HG02973 (cell line): ENCODE measurements at regions not wholly inside any gene's neighbourhood (a gene's known extent, or its start where the extent isn't known, plus 50 kb on each side); places are given as distances from the start of the nearest gene placed in this dataset.

Source experiments
- ATAC-seq: cut with Tn5 transposase; IDR thresholded peaks from one replicate; pipeline ENCODE4 v1.9.1; 2021; ENCODE audit warnings: moderate library complexity; ENCODE audit not compliant: unreplicated experiment

- no peak for ATAC-seq
These were observed 357.0 kb downstream of the ZIC4 start for GRCh38 chr3:147049305-147049704.

GRCh38 chr3:147046916-147047315 lies 359.4 kb downstream of the ZIC4 start:
- no peak for ATAC-seq

DNA sequence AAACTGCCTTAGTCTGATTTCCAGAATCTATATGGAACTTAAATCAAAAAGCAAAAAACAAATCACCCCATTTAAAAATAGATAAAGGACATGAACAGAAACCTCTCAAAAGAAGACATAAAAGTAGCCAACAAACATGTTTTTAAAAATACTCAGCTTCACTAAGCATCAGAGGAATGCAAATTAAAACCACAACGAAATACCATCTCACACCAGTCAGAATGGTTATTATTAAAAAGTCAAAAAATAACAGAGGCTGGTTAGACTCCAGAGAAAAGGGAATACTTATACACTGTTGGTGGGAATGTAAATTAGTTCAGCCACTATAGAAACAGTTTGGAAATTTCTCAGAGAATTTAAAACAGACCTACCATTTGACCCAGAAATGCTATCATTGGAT lies 367.9 kb downstream of the ZIC4 start:
- no peak for ATAC-seq

- no peak for ATAC-seq
These were observed 372.0 kb downstream of the ZIC4 start for GRCh38 chr3:147034359-147034758.

DNA sequence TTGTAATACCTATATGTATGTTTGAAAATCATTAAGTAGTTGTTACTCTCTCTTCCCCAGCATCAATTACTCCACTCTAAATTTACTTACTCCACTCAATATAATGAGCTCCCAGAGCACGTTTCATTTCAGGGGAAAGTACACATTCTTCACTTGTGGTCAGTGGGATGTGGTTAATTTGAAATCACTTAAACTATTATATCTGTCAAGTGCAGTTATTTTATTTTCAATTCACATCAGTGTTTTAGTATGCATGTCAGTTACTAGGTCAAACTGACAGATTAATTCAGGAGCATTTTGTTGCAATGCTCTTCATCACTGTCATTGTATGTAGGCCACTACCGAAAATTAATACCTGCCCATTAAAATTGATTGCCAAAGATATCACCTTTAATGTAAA lies 376.1 kb downstream of the ZIC4 start:
- ATAC-seq = no peak

DNA sequence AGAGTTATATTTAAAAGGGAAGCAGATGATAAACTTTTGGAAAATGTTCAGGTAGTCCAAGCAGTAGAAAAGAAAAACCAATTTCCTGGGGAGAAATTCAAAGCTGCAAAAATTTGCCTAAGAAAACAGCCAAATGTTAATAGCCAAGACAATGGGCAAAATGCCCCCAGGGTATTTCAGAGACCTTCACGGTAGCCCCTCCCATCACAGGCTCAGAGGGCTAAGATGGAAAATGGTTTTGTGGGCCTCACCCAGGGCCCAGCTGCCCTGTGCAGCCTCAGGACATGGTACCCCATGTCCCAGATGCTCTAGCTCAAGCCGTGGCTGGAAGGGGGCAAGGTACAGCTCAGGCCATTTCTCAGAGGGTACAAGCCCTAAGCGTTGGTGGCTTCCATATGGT lies 391.0 kb downstream of the ZIC4 start:
- no peak for ATAC-seq

DNA sequence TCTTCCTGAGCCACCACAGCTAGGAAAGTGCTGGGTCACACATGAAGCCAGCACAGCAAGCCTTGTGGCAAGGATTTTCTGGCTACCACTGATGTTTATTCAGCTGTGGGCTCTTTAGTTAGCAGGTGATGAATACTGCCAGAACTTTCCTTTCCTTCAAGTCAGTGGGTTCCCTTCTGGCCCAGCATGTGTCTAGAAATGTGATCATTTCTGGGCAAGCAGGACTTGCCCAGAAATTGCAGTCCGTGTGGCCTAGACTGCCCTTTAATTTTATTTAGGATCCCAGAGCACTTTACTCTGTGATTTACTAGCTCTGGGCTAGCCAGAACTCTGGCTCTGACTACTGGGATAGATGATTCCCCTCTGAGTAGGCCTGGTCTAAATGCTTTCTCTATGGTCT lies 397.5 kb downstream of the ZIC4 start:
- ATAC-seq = no peak

DNA sequence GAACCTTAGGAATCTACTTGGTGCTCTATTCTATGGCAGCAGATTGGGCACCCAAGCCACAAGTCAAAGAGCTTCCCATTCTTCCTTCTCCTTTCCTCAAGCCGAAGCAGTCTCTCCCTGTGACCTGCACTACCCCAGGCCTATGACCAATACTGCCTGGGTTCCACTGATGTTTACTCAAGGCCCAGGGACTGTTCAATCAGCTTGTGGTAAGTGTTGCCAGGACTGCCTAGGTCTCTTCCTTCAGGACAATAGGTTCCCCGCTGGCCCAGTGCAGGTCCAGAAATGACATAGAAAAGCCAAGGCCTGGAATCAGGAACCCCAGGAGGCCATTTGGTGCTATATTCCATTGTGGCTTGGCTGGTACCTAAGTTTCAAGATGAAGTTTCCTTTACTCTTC lies 397.9 kb downstream of the ZIC4 start:
- no peak for ATAC-seq

DNA sequence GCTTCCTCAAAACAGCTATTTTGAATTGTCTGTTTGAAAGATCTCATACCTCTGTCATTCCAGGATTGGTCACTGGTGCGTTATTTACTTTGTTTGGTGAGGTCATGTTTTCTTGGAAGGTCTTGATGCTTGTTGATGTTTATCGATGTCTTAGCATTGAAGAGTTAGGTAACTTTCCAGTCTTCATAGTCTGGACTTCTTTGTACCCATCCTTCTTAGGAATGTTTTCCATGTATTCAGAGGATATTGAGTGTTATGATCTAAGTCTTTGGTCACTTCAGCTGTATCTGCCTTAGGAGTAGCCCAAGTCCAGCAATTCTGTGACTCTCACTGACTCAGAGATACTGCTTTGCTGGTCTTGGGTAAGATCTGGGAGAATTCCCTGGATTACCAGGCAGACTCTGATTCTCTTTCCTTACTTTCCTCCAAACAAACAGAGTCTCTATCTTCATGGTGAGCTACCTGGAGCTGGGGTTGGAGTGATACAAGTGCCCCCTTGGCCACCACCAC lies 398.6 kb downstream of the ZIC4 start:
- ATAC-seq = no peak

DNA sequence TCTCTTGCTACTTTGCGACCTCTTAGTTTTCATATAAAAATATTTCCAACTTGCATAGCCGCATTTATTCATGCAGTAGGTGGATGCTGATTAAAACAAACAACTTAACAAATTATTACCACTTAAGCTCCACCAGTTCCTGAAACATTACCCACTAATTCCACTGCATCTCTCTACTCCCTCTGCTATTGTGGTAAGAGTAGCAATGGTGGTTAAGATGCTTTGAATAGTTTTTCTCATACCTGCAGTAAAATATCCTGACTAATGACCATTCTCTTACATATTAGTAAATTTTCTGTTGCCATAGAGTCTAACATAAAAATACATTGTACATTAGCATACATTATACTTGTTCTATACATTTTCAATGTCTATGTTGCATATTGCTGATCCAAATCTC lies 397.6 kb upstream of the PLSCR5 start:
- no peak for ATAC-seq

DNA sequence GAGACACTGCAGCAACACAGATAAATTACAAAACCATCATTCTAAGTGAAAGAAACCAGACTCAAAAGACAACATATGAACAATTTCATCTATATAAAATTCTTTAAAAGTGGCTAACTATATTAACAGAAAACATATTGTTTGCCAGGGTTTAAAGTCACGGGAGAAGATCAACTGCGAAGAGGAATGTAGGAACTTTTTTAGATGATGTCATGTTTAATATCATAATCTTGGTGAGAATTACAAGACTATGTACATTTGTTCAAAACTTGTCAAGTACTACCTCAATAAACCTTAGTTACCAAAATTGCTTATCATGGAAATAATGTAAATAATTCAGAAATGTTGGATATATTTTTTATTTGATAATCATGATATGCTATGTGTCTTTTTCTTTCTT lies 395.1 kb upstream of the PLSCR5 start:
- no peak for ATAC-seq

GRCh38 chr3:146991907-146992306 lies 386.8 kb upstream of the PLSCR5 start:
- ATAC-seq = no peak

DNA sequence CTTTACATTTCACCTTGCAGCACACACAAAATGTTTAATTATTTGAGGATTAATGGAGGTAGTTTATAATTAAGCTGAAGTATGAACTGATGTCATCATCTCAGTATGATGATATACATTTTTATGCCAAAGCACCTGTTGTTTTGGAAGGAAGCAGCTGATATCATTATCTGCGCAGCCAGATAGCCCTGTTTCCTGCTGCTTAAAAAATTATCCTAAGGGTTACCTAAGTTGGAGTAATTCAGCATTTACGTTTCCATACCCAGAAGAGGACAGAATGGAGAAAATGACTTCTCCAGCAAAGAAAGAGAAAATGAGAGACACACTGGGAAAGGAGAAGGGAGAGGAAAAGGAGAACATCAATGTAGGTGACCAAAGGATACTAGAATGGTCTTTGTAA lies 370.3 kb upstream of the PLSCR5 start:
- no peak for ATAC-seq

GRCh38 chr3:146975032-146975431 lies 369.9 kb upstream of the PLSCR5 start:
- ATAC-seq = no peak

DNA sequence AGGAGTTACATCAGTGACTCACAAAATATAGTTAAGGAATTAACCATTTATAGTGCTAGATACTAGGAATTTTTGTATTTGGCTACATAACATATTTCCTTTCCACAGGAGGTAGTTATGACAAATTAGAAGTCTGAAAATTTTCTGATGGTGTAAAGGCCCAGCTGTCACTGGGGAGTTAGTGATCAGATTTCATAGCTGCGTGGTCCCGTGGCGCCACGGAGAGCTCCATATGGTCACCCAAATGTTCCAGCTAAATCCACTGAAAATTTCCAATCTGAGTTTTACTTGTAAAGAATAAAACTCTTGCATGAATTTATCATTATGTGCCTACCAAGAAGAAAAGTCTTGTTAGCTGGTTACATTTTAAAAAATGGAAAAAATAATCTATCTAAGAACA lies 368.9 kb upstream of the PLSCR5 start:
- ATAC-seq = no peak

GRCh38 chr3:146972726-146973125 lies 367.6 kb upstream of the PLSCR5 start:
- ATAC-seq = no peak

GRCh38 chr3:146970236-146970635 lies 365.1 kb upstream of the PLSCR5 start:
- ATAC-seq = no peak

GRCh38 chr3:146969356-146969755 lies 364.2 kb upstream of the PLSCR5 start:
- ATAC-seq = no peak

DNA sequence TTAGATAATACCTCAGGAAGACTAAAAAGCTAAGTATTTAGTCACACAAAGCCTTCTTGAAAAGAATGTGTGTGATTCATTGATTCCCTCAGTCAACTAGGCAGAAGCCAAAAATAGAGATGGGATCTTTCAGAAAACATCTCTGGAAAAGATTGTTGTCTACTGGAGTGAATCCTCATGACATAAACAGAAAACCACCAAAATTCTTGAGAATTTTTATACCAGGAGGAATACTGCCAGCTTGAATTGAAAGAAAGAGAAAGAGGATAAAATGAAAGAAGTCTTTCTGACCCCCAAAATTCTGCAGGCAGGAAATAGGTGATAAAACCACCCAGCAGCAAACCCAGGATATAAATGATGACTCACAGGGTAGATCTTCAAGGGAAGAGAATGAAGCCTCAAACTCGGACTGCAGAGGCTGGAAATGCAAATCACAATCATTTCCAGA lies 363.1 kb upstream of the PLSCR5 start:
- no peak for ATAC-seq

DNA sequence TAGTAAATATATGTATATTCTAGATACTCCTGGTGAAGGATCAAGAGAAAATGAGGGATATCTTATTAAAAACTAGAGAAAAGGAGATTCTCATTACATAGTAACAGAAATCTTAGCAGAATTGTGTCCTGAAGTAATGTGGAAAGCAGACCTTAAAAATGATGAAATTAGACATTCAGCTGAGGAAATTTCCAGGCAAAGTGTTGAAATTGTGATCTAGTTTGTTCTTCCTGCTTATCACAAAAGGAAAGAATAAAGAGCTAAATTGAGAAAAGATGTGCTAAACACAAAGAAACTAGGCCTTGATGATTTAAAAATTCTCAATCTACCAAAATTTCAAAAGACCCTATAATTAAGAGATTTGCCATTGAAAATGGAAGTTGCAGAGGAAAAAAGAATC lies 362.6 kb upstream of the PLSCR5 start:
- ATAC-seq = no peak

GRCh38 chr3:146966124-146966523 lies 361.0 kb upstream of the PLSCR5 start:
- ATAC-seq = no peak

GRCh38 chr3:146953511-146953981 lies 348.4 kb upstream of the PLSCR5 start:
- ATAC-seq = no peak

- no peak for ATAC-seq
These were observed 343.8 kb upstream of the PLSCR5 start for GRCh38 chr3:146948985-146949384.

GRCh38 chr3:146948186-146948585 lies 343.0 kb upstream of the PLSCR5 start:
- ATAC-seq = no peak
